A204.1 (cell line): ENCODE measurements at regions not wholly inside any gene's neighbourhood (a gene's known extent, or its start where the extent isn't known, plus 50 kb on each side); places are given as distances from the start of the nearest gene placed in this dataset.

Experiments used
- FAIRE-seq: peaks from 2 replicates; lab custom pipeline; 2012; peaks lifted over from hg19 to GRCh38; lab: Jason Lieb, UNC

DNA sequence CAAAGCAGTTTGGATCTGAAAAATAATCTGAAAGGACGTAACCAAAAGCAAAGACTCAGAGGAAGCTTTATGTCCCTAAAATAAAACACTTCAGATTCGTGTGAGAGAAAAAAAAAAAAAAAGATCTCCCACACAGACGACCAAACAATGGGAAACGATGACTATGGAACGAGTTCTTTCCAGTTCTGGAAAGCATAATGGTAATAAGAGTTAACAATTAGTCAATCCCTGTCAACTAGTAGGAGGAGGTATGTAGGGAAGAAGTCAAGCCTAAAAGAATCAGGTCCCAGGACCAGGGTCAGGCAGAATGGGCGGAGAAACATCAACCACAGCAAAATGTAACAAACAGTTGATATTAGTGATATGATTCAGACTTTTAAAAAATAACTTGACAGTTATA is 170.3 kb upstream of the SETBP1 start:
- no peak for FAIRE-seq

DNA sequence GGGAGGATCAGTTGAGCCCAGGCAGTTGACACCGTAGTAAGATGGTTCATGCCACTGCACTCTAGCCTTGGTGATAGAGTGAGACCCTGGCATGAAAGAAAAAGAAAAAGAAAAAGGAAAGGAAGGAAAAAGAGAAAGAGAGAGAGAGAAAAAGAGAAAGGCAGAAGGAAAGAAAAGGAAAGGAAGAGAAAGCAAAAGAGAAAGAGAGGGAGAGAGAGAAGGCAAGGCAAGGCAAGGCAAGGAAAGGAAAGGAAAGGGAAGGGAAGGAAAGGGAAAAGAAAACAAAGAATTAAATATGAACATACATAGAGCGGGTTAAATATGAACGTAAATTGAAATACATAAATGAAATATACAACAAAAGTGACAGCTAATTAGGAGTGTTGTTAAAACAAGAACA is 167.5 kb upstream of the SETBP1 start:
- no peak for FAIRE-seq

DNA sequence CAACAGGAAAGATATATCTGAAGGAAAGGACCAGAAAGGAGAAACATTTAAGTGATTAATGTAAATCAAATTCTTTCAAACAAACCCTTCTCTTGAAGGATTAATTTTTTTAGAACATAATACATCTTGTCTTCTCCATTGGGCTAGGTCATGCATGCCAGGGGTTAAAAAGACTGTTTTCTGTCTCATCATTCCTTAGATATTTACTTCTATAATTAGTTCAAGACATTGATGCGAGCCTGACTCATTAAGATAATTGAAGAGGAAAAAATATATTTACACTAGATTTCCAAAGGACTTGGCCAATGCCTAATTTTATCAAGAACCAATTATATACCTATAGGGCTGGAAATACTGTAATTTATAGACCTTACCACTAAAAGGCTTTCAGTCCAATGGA is 166.6 kb upstream of the SETBP1 start:
- no peak for FAIRE-seq

DNA sequence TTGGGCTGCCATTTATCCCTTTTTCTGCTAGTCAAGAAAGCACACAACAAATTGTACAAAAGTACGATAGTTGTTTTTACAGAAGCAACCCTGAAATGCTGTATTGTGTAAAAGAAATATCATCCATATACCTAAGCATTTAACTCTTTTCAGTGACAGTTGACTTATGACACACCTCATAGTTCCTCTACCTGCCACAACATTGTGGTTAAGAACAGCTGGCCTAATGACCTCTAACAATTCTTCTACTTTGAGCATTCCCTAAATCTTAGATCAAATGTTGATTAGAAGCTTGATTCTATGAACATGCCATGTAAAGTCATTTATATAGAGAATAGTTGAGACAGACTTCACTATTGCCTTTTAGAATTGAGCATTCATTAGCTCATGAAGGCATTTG is 165.9 kb upstream of the SETBP1 start:
- FAIRE-seq: no peak

DNA sequence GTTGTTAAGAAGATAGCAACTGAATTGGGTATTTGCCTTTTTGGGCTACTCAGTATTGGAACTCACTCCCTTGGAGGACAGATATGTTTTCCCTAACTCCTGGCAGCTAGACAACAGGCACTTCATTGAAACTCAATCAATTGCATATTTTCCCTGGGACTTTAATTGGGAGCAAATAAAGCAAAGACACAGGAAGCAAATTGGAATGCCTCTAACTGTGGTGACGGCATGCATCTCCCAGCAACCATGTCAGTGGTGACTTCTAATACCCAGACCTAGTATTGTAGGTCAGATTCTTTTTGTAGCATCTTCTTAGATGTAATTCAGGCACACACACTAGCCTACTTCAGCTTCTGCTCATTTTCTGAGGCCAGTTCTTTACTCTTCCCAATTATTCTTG is 164.2 kb upstream of the SETBP1 start:
- FAIRE-seq: no peak

DNA sequence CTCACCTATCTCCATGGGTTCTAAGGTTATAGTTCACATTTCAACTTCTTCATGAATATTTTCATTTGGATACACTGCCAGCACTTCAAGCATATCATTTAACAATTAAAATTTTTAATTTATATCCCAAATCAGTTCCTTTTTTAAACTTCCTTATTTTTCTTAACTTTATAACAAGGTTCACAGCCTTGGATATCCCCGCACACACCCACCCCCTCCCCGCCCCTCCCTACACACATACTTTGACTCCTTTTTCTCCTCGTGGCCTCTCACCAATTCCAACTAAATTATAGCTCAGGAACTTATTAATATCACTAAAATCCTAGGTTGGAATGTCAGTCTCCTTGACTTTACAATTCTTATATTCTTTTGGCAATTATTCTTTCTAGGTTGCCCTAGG is 163.6 kb upstream of the SETBP1 start:
- no peak for FAIRE-seq

DNA sequence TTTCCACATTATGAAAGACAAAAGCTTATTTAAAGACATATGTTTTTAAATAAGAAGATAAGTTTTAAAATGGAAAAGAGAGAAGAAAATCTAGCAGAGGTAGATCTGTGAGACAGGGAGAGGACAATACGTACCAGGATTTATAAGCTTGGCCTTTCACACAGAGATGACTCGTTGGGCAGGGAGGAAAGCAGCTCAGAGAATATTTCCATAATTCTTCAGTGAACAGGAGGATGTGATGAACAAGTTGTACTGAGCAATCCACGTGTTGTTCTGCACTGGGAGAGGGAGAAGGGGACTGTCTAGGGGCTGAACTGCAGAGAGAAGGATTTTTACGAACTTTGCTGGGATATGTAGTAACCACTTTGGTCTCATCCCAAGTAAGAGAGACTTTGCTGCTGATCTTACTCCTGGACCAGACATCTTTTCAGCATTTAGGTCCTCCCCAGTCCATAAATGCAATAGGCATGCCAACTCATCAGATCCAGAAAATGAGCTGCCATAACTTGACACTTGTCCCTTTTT is 162.5 kb upstream of the SETBP1 start:
- no peak for FAIRE-seq

DNA sequence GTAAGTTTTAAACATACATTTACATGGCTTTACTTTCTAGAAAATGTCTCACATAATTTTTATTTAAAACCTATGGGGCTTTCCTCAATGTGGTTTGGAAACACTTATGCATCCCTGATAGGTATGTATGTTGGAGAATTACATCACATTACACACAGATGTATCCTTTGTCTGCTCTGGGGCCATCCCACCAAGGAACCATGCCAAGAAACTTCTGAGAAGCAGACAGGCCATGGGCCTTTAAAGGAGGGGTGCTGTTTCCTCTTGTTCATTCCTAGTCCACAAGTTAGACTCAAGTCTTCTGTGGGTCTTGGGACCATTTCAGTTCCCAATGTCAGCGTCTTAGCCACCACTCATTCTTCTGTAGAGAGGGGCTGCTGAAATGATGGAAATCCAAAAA is 162.0 kb upstream of the SETBP1 start:
- FAIRE-seq: no peak

DNA sequence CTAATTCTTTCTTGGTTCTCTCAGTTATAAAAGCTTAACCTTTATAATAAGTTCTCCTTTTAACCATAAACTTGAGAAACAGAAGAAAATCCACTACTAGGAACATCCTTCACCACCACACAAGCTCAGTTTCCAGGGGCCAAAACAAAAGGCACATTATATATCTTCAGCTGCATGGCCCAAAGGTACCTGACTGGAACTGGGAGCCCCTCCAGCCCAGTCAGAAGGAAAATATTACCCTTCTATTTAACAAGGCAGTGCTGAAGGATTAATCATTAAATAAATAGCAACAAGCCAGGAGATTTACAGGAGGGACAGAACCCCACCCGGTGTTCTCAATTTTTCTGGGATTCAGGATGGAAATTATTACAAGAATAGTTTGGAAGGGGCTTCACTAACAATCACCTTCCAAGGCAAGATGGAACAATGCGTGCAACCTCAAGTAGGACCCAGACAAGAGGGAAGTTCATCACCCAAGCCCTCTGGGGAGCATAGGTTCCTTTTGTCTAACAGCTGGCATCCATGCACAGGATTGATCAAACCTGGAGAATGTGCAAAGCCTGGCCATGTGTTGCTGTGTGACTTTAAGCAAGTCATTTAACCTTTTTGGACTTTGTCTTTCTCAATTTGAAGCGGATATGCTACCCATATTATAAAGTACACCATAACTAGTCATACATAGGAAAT is 159.6 kb upstream of the SETBP1 start:
- FAIRE-seq: no peak

DNA sequence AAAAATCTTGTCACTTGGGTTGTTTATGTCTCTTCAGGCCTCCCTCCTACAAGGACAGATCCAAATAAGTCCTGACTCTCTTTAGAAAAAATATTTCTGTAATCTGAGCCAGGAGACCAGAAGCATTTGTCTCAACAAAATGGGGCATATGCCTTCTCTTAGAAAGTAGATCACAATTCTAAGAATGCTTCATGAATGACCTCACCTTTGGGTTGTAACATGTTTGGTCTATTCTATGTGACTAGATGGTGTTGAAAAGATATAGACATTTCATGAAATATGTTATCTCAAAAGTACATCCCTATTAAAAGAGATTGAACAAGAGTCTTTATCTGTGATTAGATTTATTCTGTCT is 159.0 kb upstream of the SETBP1 start:
- no peak for FAIRE-seq

DNA sequence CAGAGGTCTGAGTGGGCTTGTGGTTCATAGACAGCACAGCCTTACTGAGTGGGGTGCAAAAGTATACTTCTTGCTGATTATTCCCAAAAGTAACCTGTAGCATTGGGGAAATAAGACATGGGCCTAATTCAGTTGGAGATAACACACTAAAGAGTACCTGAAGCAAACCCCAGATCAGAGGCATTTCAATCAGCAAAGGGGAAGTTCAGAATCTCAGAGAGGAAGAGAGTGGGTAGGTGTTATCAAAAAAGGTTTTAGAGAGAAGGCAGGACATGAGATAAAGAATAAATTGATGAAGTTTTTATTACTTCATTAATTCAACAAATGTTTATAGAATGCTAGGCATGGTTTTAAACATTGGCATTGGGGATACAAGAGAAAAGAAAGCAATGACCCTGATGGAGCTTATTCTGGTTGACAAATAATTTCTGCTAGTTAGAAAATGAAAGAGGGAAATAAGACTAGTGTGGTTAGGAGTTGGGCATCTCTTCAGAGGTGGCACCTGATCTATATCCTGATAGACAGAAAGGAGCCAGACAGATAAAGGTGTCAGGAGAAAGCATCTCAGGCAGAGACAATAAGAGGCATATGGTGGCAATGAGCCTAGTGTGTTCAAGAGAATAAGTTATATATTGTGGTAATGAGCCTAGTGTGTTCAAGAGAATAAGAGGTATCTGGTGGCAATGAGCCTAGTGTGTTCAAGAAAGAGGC is 153.8 kb upstream of the SETBP1 start:
- FAIRE-seq: no peak

DNA sequence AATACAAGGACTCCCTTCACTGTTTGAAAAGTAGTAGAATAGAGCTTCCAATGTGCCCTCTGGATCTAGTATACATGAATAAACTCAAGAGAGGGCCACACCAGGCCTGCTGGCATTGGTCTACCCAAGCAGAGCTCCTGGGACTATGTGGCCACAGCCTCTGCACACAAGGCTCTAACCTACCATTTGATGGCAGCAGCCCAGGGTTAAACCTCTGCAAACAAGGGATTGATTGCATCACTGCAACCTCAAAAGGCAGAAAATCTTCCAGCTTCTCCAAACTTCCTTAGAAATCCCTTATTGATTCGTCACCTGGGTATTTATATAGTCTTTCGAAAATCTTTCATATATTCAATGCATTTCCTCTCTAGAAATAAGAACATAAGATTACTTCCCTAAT is 147.6 kb upstream of the SETBP1 start:
- no peak for FAIRE-seq

DNA sequence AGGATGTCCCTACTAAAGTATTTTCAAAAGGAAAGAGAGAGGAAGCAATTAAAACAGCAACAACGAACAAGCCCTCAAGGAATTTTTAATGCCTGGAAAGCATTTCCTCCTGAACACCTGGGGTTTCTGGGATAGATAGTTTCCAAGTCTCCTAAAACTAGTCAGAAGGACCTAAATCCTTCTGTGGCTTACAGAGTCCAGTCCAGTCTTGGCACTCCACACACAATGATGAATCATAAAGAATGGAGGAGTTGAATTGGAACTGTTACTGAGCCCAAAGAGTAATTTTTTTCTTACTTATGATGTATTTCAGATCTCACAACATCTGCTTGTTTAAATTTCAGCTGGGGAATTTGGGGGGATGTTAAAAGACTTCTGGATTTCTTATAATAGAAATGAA is 144.6 kb upstream of the SETBP1 start:
- no peak for FAIRE-seq

DNA sequence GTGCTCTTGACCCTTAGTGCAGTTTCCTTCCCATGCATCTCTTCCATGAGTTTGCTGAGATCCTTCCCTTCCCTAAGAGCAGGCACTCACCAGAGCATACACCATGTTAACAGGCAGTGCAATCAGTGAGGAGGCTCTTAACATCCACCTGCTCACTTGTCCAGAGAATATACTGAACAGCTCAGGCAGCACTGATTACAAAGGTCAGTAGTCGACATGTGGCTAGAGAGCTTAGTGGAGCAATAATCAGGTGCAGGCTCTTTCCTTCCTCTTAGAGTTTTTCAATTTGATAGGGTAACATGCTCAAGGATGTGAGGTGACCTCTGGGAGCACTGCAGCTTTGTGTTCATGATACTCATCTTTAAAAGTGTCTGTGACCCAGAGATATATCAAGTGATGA is 144.1 kb upstream of the SETBP1 start:
- no peak for FAIRE-seq

DNA sequence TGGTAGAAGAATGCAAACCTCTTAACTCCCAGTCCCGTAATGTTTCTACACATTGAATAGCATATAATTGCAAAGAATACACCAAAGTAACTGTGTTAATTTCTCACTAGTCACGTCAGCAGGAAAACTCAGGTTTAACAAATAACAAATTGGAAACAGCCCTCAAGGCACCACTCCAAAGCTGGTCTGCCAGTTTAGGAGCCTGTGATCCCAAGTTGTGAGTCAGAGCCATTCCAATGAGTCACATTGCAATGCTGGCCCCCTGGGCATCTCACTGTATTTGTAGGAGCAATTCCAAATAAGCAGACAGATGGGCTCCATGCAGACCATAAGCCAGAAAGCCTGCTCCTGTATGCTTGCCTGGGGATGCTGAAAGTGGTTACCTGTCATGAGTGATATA is 143.2 kb upstream of the SETBP1 start:
- FAIRE-seq: no peak

DNA sequence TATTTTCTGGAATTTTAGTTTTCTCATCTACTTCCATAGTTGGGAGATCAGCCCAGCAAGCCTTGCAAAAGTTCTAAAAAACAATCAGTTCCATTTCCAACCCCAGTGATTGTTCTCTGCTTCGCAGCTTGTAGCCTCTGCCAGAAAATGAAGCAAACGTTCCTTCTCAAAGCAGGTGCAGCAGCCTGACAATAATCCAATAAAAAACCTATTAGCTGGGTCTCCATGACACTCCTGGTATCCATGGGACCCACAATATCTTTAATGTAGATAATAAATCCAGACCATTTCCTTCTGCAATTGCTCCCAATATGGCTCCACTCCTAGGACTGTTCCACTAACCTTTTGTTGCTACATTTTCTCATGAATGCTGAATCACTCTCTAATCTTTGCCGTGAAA is 140.8 kb upstream of the SETBP1 start:
- no peak for FAIRE-seq

DNA sequence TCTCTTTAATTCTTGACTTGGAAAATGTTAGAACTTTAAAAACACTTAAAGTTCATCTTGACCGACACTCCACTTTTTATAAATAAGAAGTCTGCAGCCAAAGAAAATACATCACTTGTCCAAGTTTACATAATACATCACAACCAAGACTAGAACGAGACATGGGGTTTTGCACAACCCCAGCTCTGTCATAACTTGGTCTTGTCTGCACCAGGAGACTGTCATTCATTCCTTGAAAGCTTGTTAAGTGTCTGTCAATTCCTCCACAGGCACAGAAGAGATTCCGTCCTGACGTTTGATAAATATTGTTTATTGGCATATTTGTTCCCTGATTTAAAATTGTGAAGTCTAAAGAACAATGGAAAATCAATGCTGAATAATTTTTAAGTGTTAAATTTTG is 139.5 kb upstream of the SETBP1 start:
- FAIRE-seq: no peak

DNA sequence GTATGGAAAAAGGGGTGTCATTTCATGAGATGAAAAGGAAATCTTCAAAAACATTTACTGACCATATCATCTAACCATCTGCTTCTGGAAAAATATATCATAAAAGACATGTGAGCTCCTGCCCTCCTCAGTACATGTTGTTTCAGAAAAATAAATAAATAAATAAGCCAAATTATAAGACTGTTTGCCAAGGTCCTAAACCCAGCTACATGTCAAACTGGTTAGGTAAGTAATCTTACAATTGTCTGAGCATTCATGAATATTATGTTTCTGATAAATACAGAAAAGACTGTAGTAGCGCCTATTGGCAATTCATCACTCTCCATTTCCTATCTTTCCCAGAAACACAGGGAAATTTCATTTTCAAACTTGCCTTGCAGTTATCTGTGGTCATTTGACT is 138.9 kb upstream of the SETBP1 start:
- no peak for FAIRE-seq

DNA sequence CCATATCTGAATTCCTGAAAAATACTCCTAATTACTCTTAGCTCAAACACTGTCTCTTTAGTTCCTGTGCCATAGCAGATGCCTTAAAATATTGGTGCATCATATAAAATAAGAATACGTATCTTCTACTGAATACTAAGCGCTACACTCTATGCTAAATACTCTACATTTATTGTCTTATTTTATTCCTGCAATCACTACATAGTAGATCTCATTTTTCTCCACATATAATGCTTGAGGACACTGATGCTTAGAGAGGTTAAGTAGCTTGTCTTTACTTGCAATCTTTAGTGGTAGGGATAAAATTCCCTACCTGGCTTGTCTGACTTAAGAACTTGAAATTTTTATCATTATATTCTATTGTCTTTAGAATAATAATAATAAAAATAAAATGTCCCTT is 137.3 kb upstream of the SETBP1 start:
- no peak for FAIRE-seq

DNA sequence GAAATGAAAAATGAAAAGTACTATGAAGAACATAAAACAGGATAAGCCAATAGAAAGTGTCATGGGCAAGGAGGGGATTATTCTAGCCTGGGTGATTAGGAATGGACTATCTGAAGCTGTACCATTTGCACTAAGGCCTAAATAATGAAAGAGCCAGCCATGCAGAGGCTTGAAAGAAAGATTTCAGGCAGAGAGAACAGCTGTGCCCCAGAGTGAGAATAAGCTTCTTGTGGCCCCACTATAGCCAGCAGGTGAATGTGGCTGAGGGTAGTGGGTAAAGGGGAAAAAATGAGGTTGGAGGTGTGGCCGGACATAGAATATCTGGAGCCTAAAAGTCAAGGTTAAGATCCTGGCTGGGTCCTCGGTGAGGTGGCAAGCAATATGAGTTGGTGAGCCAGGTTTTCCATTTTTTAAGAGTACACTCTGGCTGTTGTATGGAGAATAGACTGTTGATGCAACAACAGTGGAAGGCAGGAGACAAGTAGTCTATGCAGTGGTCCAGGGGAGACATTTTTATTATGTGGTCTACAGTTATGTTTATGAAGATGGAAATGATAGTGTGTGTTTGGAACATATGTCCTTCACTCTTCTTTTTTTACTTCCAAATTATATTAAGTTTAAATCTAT is 135.2 kb upstream of the SETBP1 start:
- no peak for FAIRE-seq

DNA sequence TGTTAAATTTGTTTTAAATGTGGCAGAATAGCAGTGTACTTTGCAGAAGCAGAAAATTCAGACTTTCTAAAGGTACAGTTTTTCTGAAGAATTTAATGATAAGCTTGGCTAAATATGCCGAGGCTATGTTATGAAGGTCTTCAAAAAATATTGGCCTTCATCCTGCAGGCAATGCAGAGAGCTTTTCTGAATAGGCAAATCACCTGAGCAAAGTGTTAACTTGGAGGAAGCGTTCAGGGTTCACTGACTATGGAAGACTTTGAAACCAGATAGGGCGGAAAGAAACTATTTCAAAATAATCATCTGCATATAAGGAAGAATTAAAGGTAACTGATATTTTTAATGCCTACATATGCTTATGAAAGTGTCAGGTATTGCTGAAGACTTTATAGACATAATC is 133.7 kb upstream of the SETBP1 start:
- FAIRE-seq: no peak

DNA sequence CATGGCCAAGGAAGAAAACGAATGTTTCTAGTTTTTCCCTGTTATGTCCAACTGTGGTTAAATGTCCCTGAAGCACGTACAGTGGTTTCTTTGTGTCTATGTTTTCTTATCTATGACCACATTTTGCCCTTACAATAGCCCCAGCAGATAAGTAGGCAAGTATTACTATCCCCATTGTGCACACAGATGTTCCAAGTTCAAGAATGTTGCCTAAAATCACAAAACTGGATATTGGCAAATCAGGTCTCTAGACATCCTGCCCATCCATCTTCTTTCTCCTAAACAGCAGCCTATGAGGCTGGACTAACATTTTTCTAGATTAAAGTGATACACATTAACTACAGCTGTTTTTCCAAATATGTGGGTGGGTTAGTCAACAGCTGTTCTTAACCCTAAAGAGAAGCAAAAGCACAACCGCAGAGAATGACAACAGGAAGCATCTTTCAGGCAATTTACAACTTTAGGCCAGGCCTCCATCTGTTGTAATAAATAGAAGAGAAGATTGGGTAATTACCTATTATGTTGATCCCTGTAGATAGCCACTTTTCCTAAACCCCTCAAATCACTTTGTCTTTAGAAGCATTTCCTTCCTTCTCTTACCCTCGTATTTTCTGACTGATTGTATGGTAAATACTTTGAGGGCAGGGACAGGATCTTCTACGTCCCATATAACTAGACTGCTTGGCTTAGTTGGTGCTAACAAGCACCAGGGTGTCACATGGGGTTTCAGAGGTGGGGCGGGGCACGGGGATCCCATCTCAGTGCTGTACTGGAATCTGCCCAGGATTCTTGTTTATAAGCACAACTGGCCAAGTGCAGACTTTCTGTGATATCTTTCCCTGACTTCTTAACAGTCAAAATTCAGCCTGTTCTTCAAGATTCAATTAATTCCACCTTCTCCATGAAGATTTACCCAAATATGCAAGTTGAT is 132.1 kb upstream of the SETBP1 start:
- FAIRE-seq: no peak

DNA sequence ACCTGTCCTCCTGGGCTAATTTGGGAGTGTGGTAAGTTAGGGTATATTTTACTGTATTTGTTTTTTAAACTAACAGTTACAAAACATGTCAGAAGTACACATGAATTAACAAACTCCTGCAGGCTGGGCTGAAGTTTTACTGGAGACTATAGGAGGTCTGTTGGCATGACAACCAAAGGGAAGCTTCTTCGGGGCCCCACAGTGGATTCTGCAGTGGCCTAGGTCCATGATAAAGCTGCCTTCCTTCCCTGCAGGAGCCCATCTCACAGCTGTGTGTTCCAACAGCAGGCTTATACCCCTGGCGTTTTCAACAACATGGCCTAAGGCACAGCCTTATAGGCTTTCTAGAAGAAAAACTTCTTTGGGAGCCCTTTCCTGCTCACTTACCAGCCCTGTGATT is 128.0 kb upstream of the SETBP1 start:
- FAIRE-seq: no peak
